ENCODE measurements at regions not wholly inside any gene's neighbourhood (a gene's known extent, or its start where the extent isn't known, plus 50 kb on each side); places are given as distances from the start of the nearest gene placed in this dataset.

GRCh38 chr18:40875101-40875615 lies 1079.9 kb upstream of the PIK3C3 start:
- Histone ChIP-seq H3K36me3 (no peaks in the 10 kb centered on the region), H3K27ac (no peak overlapping the region), H3K4me3 (no peak overlapping the region), H3K27me3 (no peaks in the 10 kb centered on the region), H3K4me1 (ENCODE audit: insufficient read depth) (no peaks in the 10 kb centered on the region), H3K9me3 (no peaks in the 10 kb centered on the region)
- WGBS, 3 donors = 79 to 88% (median 87%) methylated on average over 4 of the region's 4 CpGs
- intact Hi-C loops (cut with DNase I) = no loop called here
- DNase-seq = no peak
- TF ChIP-seq POLR2A (IDR thresholded peaks at IDR 0.05) (no peak), EP300 (IDR thresholded peaks at IDR 0.05) (no peak), CTCF (IDR thresholded peaks at IDR 0.05) (no peak)

- 81 to 92% (median 85%) methylated on average over 1 of the region's 1 CpG for WGBS, 3 donors
Observed at GRCh38 chr18:40874233-40874632, 1080.8 kb upstream of the PIK3C3 start.

GRCh38 chr18:40868110-40868858 lies 1086.8 kb upstream of the PIK3C3 start:
- WGBS, 3 donors = 47 to 55% (median 50%) methylated on average over 4 of the region's 4 CpGs
- Histone ChIP-seq H3K36me3 (no peaks in the 10 kb centered on the region), H3K9me3 (no peaks in the 10 kb centered on the region), H3K4me3 (no peak overlapping the region), H3K27ac (no peak overlapping the region), H3K27me3 (no peaks in the 10 kb centered on the region), H3K4me1 (ENCODE audit: insufficient read depth) (no peaks in the 10 kb centered on the region)
- TF ChIP-seq POLR2A (IDR thresholded peaks at IDR 0.05) (no peak), EP300 (IDR thresholded peaks at IDR 0.05) (no peak), CTCF (IDR thresholded peaks at IDR 0.05) (no peak)
- intact Hi-C loops (cut with DNase I) = no loop called here
- no peak for DNase-seq

More at GRCh38 chr18:40874233-40874632, 1080.8 kb upstream of the PIK3C3 start:
- intact Hi-C loops (cut with DNase I) = no loop called here
- no peak overlapping the region for H3K4me3 ChIP-seq
- H3K36me3 ChIP-seq = no peaks in the 10 kb centered on the region
- no peaks in the 10 kb centered on the region for H3K4me1 ChIP-seq (ENCODE audit: insufficient read depth)
- TF ChIP-seq CTCF (IDR thresholded peaks at IDR 0.05) (no peak), POLR2A (IDR thresholded peaks at IDR 0.05) (no peak), EP300 (IDR thresholded peaks at IDR 0.05) (no peak)
- no peak overlapping the region for H3K27ac ChIP-seq
- no peaks in the 10 kb centered on the region for H3K27me3 ChIP-seq
- no peaks in the 10 kb centered on the region for H3K9me3 ChIP-seq
- no peak for DNase-seq

GRCh38 chr18:40867459-40867858 lies 1087.6 kb upstream of the PIK3C3 start:
- no peaks in the 10 kb centered on the region for H3K4me1 ChIP-seq (ENCODE audit: insufficient read depth)
- intact Hi-C loops (cut with DNase I) = no loop called here
- 49 to 59% (median 59%) methylated on average over 2 of the region's 2 CpGs for WGBS, 3 donors

More at GRCh38 chr18:40867459-40867858, 1087.6 kb upstream of the PIK3C3 start:
- TF ChIP-seq POLR2A (IDR thresholded peaks at IDR 0.05) (no peak), EP300 (IDR thresholded peaks at IDR 0.05) (no peak), CTCF (IDR thresholded peaks at IDR 0.05) (no peak)
- no peak for DNase-seq
- H3K9me3 ChIP-seq = no peaks in the 10 kb centered on the region
- H3K27ac ChIP-seq = no peak overlapping the region
- no peaks in the 10 kb centered on the region for H3K36me3 ChIP-seq
- no peaks in the 10 kb centered on the region for H3K27me3 ChIP-seq
- no peak overlapping the region for H3K4me3 ChIP-seq

All from ovary (tissue), 7 donors.